ENCODE measurements at regions not wholly inside any gene's neighbourhood (a gene's known extent, or its start where the extent isn't known, plus 50 kb on each side); places are given as distances from the start of the nearest gene placed in this dataset.

DNA sequence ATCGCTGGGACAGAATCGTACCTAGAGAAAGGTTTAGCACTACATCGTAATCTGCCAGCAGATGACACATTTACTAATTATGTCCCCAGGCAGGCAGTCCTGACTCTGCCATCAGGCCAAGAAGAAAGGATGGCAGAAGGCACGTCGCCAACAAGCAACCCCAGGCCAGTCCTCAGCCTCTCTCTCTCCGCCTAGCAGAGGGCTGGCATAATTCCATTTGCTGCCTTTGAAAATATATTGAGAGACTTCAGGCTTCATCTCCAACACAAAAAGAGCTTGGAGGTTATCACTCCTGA is 1517.0 kb downstream of the TBC1D22A start:
- TF ChIP-seq, protein P1, sequence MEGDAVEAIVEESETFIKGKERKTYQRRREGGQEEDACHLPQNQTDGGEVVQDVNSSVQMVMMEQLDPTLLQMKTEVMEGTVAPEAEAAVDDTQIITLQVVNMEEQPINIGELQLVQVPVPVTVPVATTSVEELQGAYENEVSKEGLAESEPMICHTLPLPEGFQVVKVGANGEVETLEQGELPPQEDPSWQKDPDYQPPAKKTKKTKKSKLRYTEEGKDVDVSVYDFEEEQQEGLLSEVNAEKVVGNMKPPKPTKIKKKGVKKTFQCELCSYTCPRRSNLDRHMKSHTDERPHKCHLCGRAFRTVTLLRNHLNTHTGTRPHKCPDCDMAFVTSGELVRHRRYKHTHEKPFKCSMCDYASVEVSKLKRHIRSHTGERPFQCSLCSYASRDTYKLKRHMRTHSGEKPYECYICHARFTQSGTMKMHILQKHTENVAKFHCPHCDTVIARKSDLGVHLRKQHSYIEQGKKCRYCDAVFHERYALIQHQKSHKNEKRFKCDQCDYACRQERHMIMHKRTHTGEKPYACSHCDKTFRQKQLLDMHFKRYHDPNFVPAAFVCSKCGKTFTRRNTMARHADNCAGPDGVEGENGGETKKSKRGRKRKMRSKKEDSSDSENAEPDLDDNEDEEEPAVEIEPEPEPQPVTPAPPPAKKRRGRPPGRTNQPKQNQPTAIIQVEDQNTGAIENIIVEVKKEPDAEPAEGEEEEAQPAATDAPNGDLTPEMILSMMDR (IDR thresholded peaks at IDR 0.05; ENCODE audit: low read depth, low read length, poor library complexity, severe bottlenecking): no peak
- no peak for TF ChIP-seq EZH2phosphoT487 (IDR thresholded peaks at IDR 0.05; ENCODE audit: borderline replicate concordance, low read length)
